Muscle layer of colon (tissue), 2 donors: ENCODE measurements at regions not wholly inside any gene's neighbourhood (a gene's known extent, or its start where the extent isn't known, plus 50 kb on each side); places are given as distances from the start of the nearest gene placed in this dataset.

ENCODE experiments used
- H3K27ac ChIP-seq: one replicate; pipeline ENCODE4 v1.7.0; 2013; ENCODE audit warnings: low read depth, mild to moderate bottlenecking, low read length, moderate library complexity
- H3K27me3 ChIP-seq, 2 donors: one replicate each; pipeline ENCODE4 v1.7.0; 2013; ENCODE audit warnings: low read length in 2 of 2, mild to moderate bottlenecking in 2 of 2; ENCODE audit not compliant: insufficient read depth in 2 of 2, control insufficient read depth in 1 of 2
- H3K36me3 ChIP-seq: one replicate; pipeline ENCODE4 v1.7.0; 2013; ENCODE audit warnings: mild to moderate bottlenecking, low read length; ENCODE audit not compliant: insufficient read depth
- H3K4me1 ChIP-seq: one replicate; pipeline ENCODE4 v1.7.0; 2013; ENCODE audit warnings: mild to moderate bottlenecking, low read length; ENCODE audit not compliant: insufficient read depth
- H3K4me3 ChIP-seq, 2 donors: one replicate each; pipeline ENCODE4 v1.7.0; 2013; ENCODE audit warnings: low read length in 2 of 2, low read depth in 1 of 2, mild to moderate bottlenecking in 1 of 2, moderate library complexity in 1 of 2
- H3K9ac ChIP-seq: one replicate; pipeline ENCODE4 v1.7.0; 2013; ENCODE audit warnings: low read length
- H3K9me3 ChIP-seq: one replicate; pipeline ENCODE4 v1.7.0; 2013; ENCODE audit warnings: mild to moderate bottlenecking, low read length
- donor health status: abdominal sarcoma.
- donor health status: Adenocarcinoma of cecum.

- Histone ChIP-seq H3K27ac (no peak overlapping the region), H3K9me3 (no peaks in the 10 kb centered on the region), H3K9ac (no peak overlapping the region), H3K36me3 (no peaks in the 10 kb centered on the region), H3K27me3 (no peaks in the 10 kb centered on the region), H3K4me1 (no peaks in the 10 kb centered on the region), H3K4me3 (no peak overlapping the region)
Observed at GRCh38 chr6:163901681-163902080, 487.2 kb downstream of the QKI start.

GRCh38 chr6:163900570-163900969, 486.1 kb downstream of the QKI start:
- H3K9me3 ChIP-seq: no peaks in the 10 kb centered on the region
- no peaks in the 10 kb centered on the region for H3K36me3 ChIP-seq
- H3K4me1 ChIP-seq: no peaks in the 10 kb centered on the region
- H3K4me3 ChIP-seq: no peak overlapping the region
- H3K9ac ChIP-seq: no peak overlapping the region
- no peak overlapping the region for H3K27ac ChIP-seq
- H3K27me3 ChIP-seq: no peaks in the 10 kb centered on the region

- H3K4me1 ChIP-seq: no peaks in the 10 kb centered on the region
- no peaks in the 10 kb centered on the region for H3K36me3 ChIP-seq
- no peaks in the 10 kb centered on the region for H3K9me3 ChIP-seq
- no peak overlapping the region for H3K4me3 ChIP-seq
- no peak overlapping the region for H3K27ac ChIP-seq
- no peaks in the 10 kb centered on the region for H3K27me3 ChIP-seq
- no peak overlapping the region for H3K9ac ChIP-seq
Observed at GRCh38 chr6:163897669-163898068, 483.2 kb downstream of the QKI start.

- Histone ChIP-seq H3K9me3 (no peaks in the 10 kb centered on the region), H3K4me3 (no peak overlapping the region), H3K9ac (no peak overlapping the region), H3K36me3 (no peaks in the 10 kb centered on the region), H3K27ac (no peak overlapping the region), H3K27me3 (no peaks in the 10 kb centered on the region), H3K4me1 (no peaks in the 10 kb centered on the region)
Observed at GRCh38 chr6:163897030-163897429, 482.5 kb downstream of the QKI start.

GRCh38 chr6:163895162-163895561, 480.6 kb downstream of the QKI start:
- no peaks in the 10 kb centered on the region for H3K27me3 ChIP-seq
- no peak overlapping the region for H3K27ac ChIP-seq
- no peaks in the 10 kb centered on the region for H3K9me3 ChIP-seq
- H3K36me3 ChIP-seq: no peaks in the 10 kb centered on the region
- no peak overlapping the region for H3K9ac ChIP-seq
- H3K4me1 ChIP-seq: no peaks in the 10 kb centered on the region
- no peak overlapping the region for H3K4me3 ChIP-seq

- Histone ChIP-seq H3K27ac (no peak overlapping the region), H3K4me1 (no peaks in the 10 kb centered on the region), H3K27me3 (no peaks in the 10 kb centered on the region), H3K9ac (no peak overlapping the region), H3K9me3 (no peaks in the 10 kb centered on the region), H3K36me3 (no peaks in the 10 kb centered on the region), H3K4me3 (no peak overlapping the region)
Observed at GRCh38 chr6:163893609-163894189, 479.2 kb downstream of the QKI start.

GRCh38 chr6:163892824-163893561, 478.5 kb downstream of the QKI start:
- Histone ChIP-seq H3K36me3 (no peaks in the 10 kb centered on the region), H3K27me3 (no peaks in the 10 kb centered on the region), H3K4me3 (no peak overlapping the region), H3K9ac (no peak overlapping the region), H3K4me1 (no peaks in the 10 kb centered on the region), H3K27ac (no peak overlapping the region), H3K9me3 (no peaks in the 10 kb centered on the region)

GRCh38 chr6:163889904-163890514, 475.5 kb downstream of the QKI start:
- no peak overlapping the region for H3K4me3 ChIP-seq
- H3K27me3 ChIP-seq: no peaks in the 10 kb centered on the region

GRCh38 chr6:163888030-163888819, 473.7 kb downstream of the QKI start:
- H3K27me3 ChIP-seq: no peaks in the 10 kb centered on the region
- no peaks in the 10 kb centered on the region for H3K36me3 ChIP-seq
- no peak overlapping the region for H3K27ac ChIP-seq
- H3K9ac ChIP-seq: no peak overlapping the region
- H3K9me3 ChIP-seq: no peaks in the 10 kb centered on the region
- H3K4me1 ChIP-seq: no peaks in the 10 kb centered on the region
- H3K4me3 ChIP-seq: no peak overlapping the region

More at GRCh38 chr6:163889904-163890514, 475.5 kb downstream of the QKI start:
- H3K36me3 ChIP-seq: no peaks in the 10 kb centered on the region
- H3K27ac ChIP-seq: no peak overlapping the region
- H3K9ac ChIP-seq: no peak overlapping the region
- H3K9me3 ChIP-seq: no peaks in the 10 kb centered on the region
- no peaks in the 10 kb centered on the region for H3K4me1 ChIP-seq

GRCh38 chr6:163886428-163886827, 471.9 kb downstream of the QKI start:
- Histone ChIP-seq H3K4me3 (no peak overlapping the region), H3K27me3 (no peaks in the 10 kb centered on the region), H3K9ac (no peak overlapping the region), H3K27ac (no peak overlapping the region), H3K36me3 (no peaks in the 10 kb centered on the region), H3K9me3 (no peaks in the 10 kb centered on the region), H3K4me1 (no peaks in the 10 kb centered on the region)

- H3K9ac ChIP-seq: no peak overlapping the region
Observed at GRCh38 chr6:163883984-163884383, 469.5 kb downstream of the QKI start.

More at GRCh38 chr6:163883984-163884383, 469.5 kb downstream of the QKI start:
- H3K4me3 ChIP-seq: no peak overlapping the region
- no peaks in the 10 kb centered on the region for H3K36me3 ChIP-seq
- no peaks in the 10 kb centered on the region for H3K27me3 ChIP-seq
- no peak overlapping the region for H3K27ac ChIP-seq
- no peaks in the 10 kb centered on the region for H3K4me1 ChIP-seq
- H3K9me3 ChIP-seq: no peaks in the 10 kb centered on the region
